ENCODE measurements at regions not wholly inside any gene's neighbourhood (a gene's known extent, or its start where the extent isn't known, plus 50 kb on each side); places are given as distances from the start of the nearest gene placed in this dataset.
A peak's percentile ranks its signal among the peaks of the same experiment; 100 is the strongest.
"Not testable (repeated sequence)": the region's sequence is repeated elsewhere in the genome, so short reads cannot be mapped to it uniquely, and the experiment has no call there.

- TF ChIP-seq ZNF510 (tag by site-specific recombination; IDR thresholded peaks at IDR 0.05; ENCODE audit: insufficient replicate concordance) = no peak
- no peak for TF ChIP-seq ZBTB7A (tag by site-specific recombination; IDR thresholded peaks at IDR 0.05; ENCODE audit: low read depth)
- TF ChIP-seq ZNF121 (tag by site-specific recombination; IDR thresholded peaks at IDR 0.05) = no peak
- no peak for TF ChIP-seq RBAK (tag by site-specific recombination; IDR thresholded peaks at IDR 0.05)
- no peak for TF ChIP-seq ZNF488 (tag by site-specific recombination; IDR thresholded peaks at IDR 0.05)
- ChIA-PET CTCF (no interaction called here), POLR2A (no interaction called here)
- H3K36me3 ChIP-seq (ENCODE audit: control insufficient read depth in 2 of 2, insufficient read depth in 1 of 2, low read length in 2 of 2) = no peaks in the 10 kb centered on the region
- no peaks in the 10 kb centered on the region for H3K9me3 ChIP-seq (ENCODE audit: control insufficient read depth, insufficient read depth, low read depth, low read length)
- H3K4me3 ChIP-seq (ENCODE audit: low read depth, low read length) = no peak overlapping the region
- no peak overlapping the region for H3K27ac ChIP-seq (ENCODE audit: extremely low read depth, low read depth, low read length)
- H3K4me1 ChIP-seq (ENCODE audit: control insufficient read depth, insufficient read depth, low read length) = no peaks in the 10 kb centered on the region
Measured at GRCh38 chr1:96525657-96526557, 195.7 kb upstream of the PTBP2 start.

GRCh38 chr1:96528672-96529071 is 192.9 kb upstream of the PTBP2 start:
- POLR2A ChIA-PET; CTCF ChIA-PET; H3K27ac ChIP-seq (ENCODE audit: extremely low read depth, low read depth, low read length); H3K9me3 ChIP-seq (ENCODE audit: control insufficient read depth, insufficient read depth, low read depth, low read length); H3K4me1 ChIP-seq (ENCODE audit: control insufficient read depth, insufficient read depth, low read length); H3K4me3 ChIP-seq (ENCODE audit: low read depth, low read length); H3K36me3 ChIP-seq (ENCODE audit: control insufficient read depth in 2 of 2, insufficient read depth in 1 of 2, low read length in 2 of 2): not testable (repeated sequence)
- TF ChIP-seq SETDB1 (IDR thresholded peaks at IDR 0.05; ENCODE audit: insufficient read length, low read length) (peak; percentile 34), ZNF707 (tag by site-specific recombination; IDR thresholded peaks at IDR 0.05) (peak; percentile 92)

GRCh38 chr1:96533820-96534219 is 187.8 kb upstream of the PTBP2 start:
- Histone ChIP-seq H3K4me1 (ENCODE audit: control insufficient read depth, insufficient read depth, low read length) (no peaks in the 10 kb centered on the region), H3K36me3 (ENCODE audit: control insufficient read depth in 2 of 2, insufficient read depth in 1 of 2, low read length in 2 of 2) (no peaks in the 10 kb centered on the region), H3K4me3 (ENCODE audit: low read depth, low read length) (no peak overlapping the region), H3K9me3 (ENCODE audit: control insufficient read depth, insufficient read depth, low read depth, low read length) (no peaks in the 10 kb centered on the region), H3K27ac (ENCODE audit: extremely low read depth, low read depth, low read length) (no peak overlapping the region)
- TF ChIP-seq ZNF792 (tag by site-specific recombination; IDR thresholded peaks at IDR 0.05) (no peak), ZNF324 (tag by site-specific recombination; IDR thresholded peaks at IDR 0.05) (no peak), SCRT1 (tag by site-specific recombination; IDR thresholded peaks at IDR 0.05; ENCODE audit: borderline replicate concordance) (no peak), ZNF501 (tag by site-specific recombination; IDR thresholded peaks at IDR 0.05) (no peak)
- POLR2A ChIA-PET = no interaction called here
- CTCF ChIA-PET = no interaction called here

- Histone ChIP-seq H3K27ac (ENCODE audit: extremely low read depth, low read depth, low read length) (no peak overlapping the region), H3K9me3 (ENCODE audit: control insufficient read depth, insufficient read depth, low read depth, low read length) (no peaks in the 10 kb centered on the region), H3K4me3 (ENCODE audit: low read depth, low read length) (no peak overlapping the region), H3K36me3 (ENCODE audit: control insufficient read depth in 2 of 2, insufficient read depth in 1 of 2, low read length in 2 of 2) (no peaks in the 10 kb centered on the region), H3K4me1 (ENCODE audit: control insufficient read depth, insufficient read depth, low read length) (no peaks in the 10 kb centered on the region)
- CTCF ChIA-PET = interaction anchor here (0.6 to 0.7 kb wide), 2 partner anchors 162 to 558 kb away, joined by 3 read pairs; no protein-coding TSS in a partner anchor
- POLR2A ChIA-PET = no interaction called here
- no peak for TF ChIP-seq SCRT2 (tag by site-specific recombination; IDR thresholded peaks at IDR 0.05)
- TF ChIP-seq ZNF366 (tag by site-specific recombination; conservative IDR thresholded peaks at IDR 0.05) = no peak
- TF ChIP-seq MZF1 (tag by site-specific recombination; IDR thresholded peaks at IDR 0.05; ENCODE audit: borderline replicate concordance) = no peak
- TF ChIP-seq ZNF530 (tag by site-specific recombination; IDR thresholded peaks at IDR 0.05; ENCODE audit: low read depth) = no peak
- no peak for TF ChIP-seq ZNF114 (tag by site-specific recombination; IDR thresholded peaks at IDR 0.05)
- TF ChIP-seq ZNF654 (tag by site-specific recombination; IDR thresholded peaks at IDR 0.05; ENCODE audit: low read depth) = no peak
- TF ChIP-seq ZNF2 (tag by site-specific recombination; IDR thresholded peaks at IDR 0.05) = no peak
- no peak for TF ChIP-seq SP2 (tag by site-specific recombination; IDR thresholded peaks at IDR 0.05)
- TF ChIP-seq ZNF521 (tag by site-specific recombination; IDR thresholded peaks at IDR 0.05) = no peak
Measured at GRCh38 chr1:96536581-96536980, 185.0 kb upstream of the PTBP2 start.

All from HEK293 (cell line).